Transverse colon (tissue), 4 donors: ENCODE measurements at regions not wholly inside any gene's neighbourhood (a gene's known extent, or its start where the extent isn't known, plus 50 kb on each side); places are given as distances from the start of the nearest gene placed in this dataset.

Experiments used
- CTCF ChIP-seq, 5 experiments: fragments of 200-600 bp in 3 of 5; fragments of 450-650 bp in 2 of 5; sonication (generic) in 3 of 5; IDR thresholded peaks; 1 replicate in 2 of 5; 2 replicates in 3 of 5; pipeline ENCODE4 v1.5.1; 2016 to 2017; ENCODE audit warnings: antibody characterized with exemption in 5 of 5, inconsistent platforms in 3 of 5, mild to moderate bottlenecking in 2 of 5, moderate library complexity in 1 of 5
- POLR2A ChIP-seq: fragments of 450-650 bp; IDR thresholded peaks from one replicate; pipeline ENCODE4 v1.6.1; 2016; ENCODE audit warnings: antibody characterized with exemption, mild to moderate bottlenecking, moderate library complexity
- POLR2AphosphoS5 ChIP-seq, 3 donors: sonication (generic); formaldehyde crosslinking; IDR thresholded peaks; one replicate each; pipeline ENCODE4 v1.6.1; 2016; ENCODE audit warnings: antibody characterized with exemption in 3 of 3

DNA sequence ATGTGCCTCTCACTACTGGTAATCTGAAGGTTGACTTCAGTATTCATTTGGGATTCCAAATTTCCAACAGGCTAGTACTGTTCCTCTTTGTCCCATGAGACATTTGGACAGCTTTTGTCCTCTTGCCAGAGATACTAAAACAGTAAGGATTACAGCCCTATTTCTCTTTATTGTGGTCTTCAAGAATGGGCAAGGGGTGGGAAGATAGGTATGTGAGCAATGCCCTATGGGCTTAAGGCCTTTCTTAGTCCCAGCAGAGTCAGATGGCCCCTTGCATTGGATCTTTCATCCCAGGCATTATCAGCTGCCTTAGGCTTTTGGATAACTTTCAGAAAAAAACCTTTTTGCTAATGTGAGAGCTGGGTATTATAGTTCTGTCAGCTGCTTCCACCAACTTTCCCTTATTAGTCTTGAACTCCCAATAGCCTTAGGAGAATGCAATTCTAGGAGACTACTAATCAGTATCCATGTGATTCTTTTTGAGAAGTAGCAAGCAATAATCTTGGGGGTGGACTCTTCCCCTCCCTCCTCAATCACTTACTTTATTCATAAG is 361.1 kb upstream of the NUDT12 start:
- TF ChIP-seq POLR2AphosphoS5 (IDR thresholded peaks at IDR 0.05): no peak
- TF ChIP-seq CTCF (IDR thresholded peaks at IDR 0.05): no peak
- TF ChIP-seq POLR2A: no peak
